HG02588 (cell line): ENCODE measurements at regions not wholly inside any gene's neighbourhood (a gene's known extent, or its start where the extent isn't known, plus 50 kb on each side); places are given as distances from the start of the nearest gene placed in this dataset.
A peak's percentile ranks its signal among the peaks of the same experiment; 100 is the strongest.

ENCODE experiments used
- ATAC-seq: cut with Tn5 transposase; IDR thresholded peaks from one replicate; pipeline ENCODE4 v1.9.1; 2021; ENCODE audit warnings: mild to moderate bottlenecking, moderate library complexity; ENCODE audit not compliant: unreplicated experiment

- ATAC-seq = no peak
Observed at GRCh38 chr20:24111858-24112257, 123.3 kb upstream of the GGTLC1 start.

- ATAC-seq = no peak
Observed at GRCh38 chr20:24109537-24109936, 121.0 kb upstream of the GGTLC1 start.

GRCh38 chr20:24109008-24109407 lies 120.4 kb upstream of the GGTLC1 start:
- ATAC-seq = no peak

- ATAC-seq = no peak
Observed at GRCh38 chr20:24108581-24108980, 120.0 kb upstream of the GGTLC1 start.

GRCh38 chr20:24106801-24107445 lies 118.3 kb upstream of the GGTLC1 start:
- no peak for ATAC-seq

GRCh38 chr20:24106150-24106800 lies 117.7 kb upstream of the GGTLC1 start:
- no peak for ATAC-seq

GRCh38 chr20:24102749-24103333 lies 114.3 kb upstream of the GGTLC1 start:
- ATAC-seq = no peak

GRCh38 chr20:24102290-24102689 lies 113.7 kb upstream of the GGTLC1 start:
- ATAC-seq = no peak

- peak; percentile 85 for ATAC-seq
Observed at GRCh38 chr20:24100370-24101011, 111.9 kb upstream of the GGTLC1 start.

- no peak for ATAC-seq
Observed at GRCh38 chr20:24098886-24099285, 110.3 kb upstream of the GGTLC1 start.

GRCh38 chr20:24097506-24098245 lies 109.1 kb upstream of the GGTLC1 start:
- ATAC-seq = no peak

- ATAC-seq = no peak
Observed at GRCh38 chr20:24096864-24097450, 108.4 kb upstream of the GGTLC1 start.

GRCh38 chr20:24096264-24096663 lies 107.7 kb upstream of the GGTLC1 start:
- ATAC-seq = no peak

GRCh38 chr20:24095756-24096155 lies 107.2 kb upstream of the GGTLC1 start:
- no peak for ATAC-seq

- ATAC-seq = no peak
Observed at GRCh38 chr20:24095303-24095702, 106.7 kb upstream of the GGTLC1 start.

GRCh38 chr20:24089576-24089975 lies 101.0 kb upstream of the GGTLC1 start:
- ATAC-seq = no peak

GRCh38 chr20:24086121-24086520 lies 97.5 kb upstream of the GGTLC1 start:
- no peak for ATAC-seq

- ATAC-seq = no peak
Observed at GRCh38 chr20:24084281-24084680, 95.7 kb upstream of the GGTLC1 start.

GRCh38 chr20:24081077-24081476 lies 92.5 kb upstream of the GGTLC1 start:
- no peak for ATAC-seq

GRCh38 chr20:24079661-24080412 lies 91.3 kb upstream of the GGTLC1 start:
- ATAC-seq = no peak
